ENCODE measurements at regions not wholly inside any gene's neighbourhood (a gene's known extent, or its start where the extent isn't known, plus 50 kb on each side); places are given as distances from the start of the nearest gene placed in this dataset.
"Not testable (repeated sequence)": the region's sequence is repeated elsewhere in the genome, so short reads cannot be mapped to it uniquely, and the experiment has no call there.

GRCh38 chr10:3313784-3314444 is 141.3 kb upstream of the PITRM1 start:
- H3K36me3 ChIP-seq (ENCODE audit: insufficient read depth, low read length); H3K9me3 ChIP-seq (ENCODE audit: insufficient read depth, low read depth, low read length); H3K4me3 ChIP-seq (ENCODE audit: low read length, poor library complexity, severe bottlenecking); H3K9me2 ChIP-seq (replicated peaks; ENCODE audit: low read depth, low read length); H3F3A ChIP-seq (ENCODE audit: low read depth); H3K9ac ChIP-seq (ENCODE audit: low read depth, low read length, poor library complexity, severe bottlenecking); H3K79me2 ChIP-seq (ENCODE audit: insufficient read depth, low read length); H3K4me1 ChIP-seq (ENCODE audit: insufficient read depth, low read length, poor library complexity, severe bottlenecking); H4K20me1 ChIP-seq (ENCODE audit: insufficient read depth, low read length, poor library complexity, severe bottlenecking); H2AFZ ChIP-seq (ENCODE audit: low read length); H3K4me2 ChIP-seq (ENCODE audit: low read depth, low read length, poor library complexity, severe bottlenecking); H3K27me3 ChIP-seq (ENCODE audit: insufficient read depth, low read length, poor library complexity, severe bottlenecking): not testable (repeated sequence)

DNA sequence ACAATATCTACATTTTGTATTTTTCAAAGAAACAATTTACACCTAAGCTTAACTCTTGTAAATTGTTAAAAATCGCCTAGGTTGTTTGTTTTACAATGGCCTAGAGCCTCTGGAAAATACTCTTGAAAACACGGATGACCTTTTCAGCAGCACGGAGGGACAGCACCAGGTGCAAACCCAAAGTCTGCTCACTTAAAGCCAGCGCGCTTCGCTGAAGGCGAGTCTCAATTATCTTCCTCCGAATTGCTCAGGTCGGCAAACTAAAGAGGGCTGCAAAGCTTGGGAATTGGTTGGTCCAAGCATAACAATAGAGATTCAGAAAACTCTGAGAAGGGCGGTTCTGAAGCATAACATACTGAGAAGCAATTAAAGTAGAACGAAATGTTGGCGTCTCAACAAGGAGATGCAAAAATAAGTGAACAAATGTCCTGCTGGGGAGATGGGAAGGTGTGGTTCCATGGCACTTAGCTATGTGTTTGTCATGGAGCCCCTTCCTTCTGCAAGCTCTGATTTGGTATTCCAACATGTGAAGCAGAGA is 139.9 kb upstream of the PITRM1 start:
- Histone ChIP-seq H3F3A (ENCODE audit: low read depth) (no peaks in the 10 kb centered on the region), H2AFZ (ENCODE audit: low read length) (no peak overlapping the region), H3K4me3 (ENCODE audit: low read length, poor library complexity, severe bottlenecking) (no peak overlapping the region), H4K20me1 (ENCODE audit: insufficient read depth, low read length, poor library complexity, severe bottlenecking) (no peaks in the 10 kb centered on the region), H3K4me1 (ENCODE audit: insufficient read depth, low read length, poor library complexity, severe bottlenecking) (no peaks in the 10 kb centered on the region), H3K9me2 (replicated peaks; ENCODE audit: low read depth, low read length) (no peaks in the 10 kb centered on the region), H3K27me3 (ENCODE audit: insufficient read depth, low read length, poor library complexity, severe bottlenecking) (no peaks in the 10 kb centered on the region), H3K4me2 (ENCODE audit: low read depth, low read length, poor library complexity, severe bottlenecking) (no peak overlapping the region), H3K36me3 (ENCODE audit: insufficient read depth, low read length) (no peaks in the 10 kb centered on the region), H3K79me2 (ENCODE audit: insufficient read depth, low read length) (no peaks in the 10 kb centered on the region), H3K9ac (ENCODE audit: low read depth, low read length, poor library complexity, severe bottlenecking) (no peak overlapping the region), H3K9me3 (ENCODE audit: insufficient read depth, low read depth, low read length) (no peaks in the 10 kb centered on the region)
- TF ChIP-seq, protein P1, sequence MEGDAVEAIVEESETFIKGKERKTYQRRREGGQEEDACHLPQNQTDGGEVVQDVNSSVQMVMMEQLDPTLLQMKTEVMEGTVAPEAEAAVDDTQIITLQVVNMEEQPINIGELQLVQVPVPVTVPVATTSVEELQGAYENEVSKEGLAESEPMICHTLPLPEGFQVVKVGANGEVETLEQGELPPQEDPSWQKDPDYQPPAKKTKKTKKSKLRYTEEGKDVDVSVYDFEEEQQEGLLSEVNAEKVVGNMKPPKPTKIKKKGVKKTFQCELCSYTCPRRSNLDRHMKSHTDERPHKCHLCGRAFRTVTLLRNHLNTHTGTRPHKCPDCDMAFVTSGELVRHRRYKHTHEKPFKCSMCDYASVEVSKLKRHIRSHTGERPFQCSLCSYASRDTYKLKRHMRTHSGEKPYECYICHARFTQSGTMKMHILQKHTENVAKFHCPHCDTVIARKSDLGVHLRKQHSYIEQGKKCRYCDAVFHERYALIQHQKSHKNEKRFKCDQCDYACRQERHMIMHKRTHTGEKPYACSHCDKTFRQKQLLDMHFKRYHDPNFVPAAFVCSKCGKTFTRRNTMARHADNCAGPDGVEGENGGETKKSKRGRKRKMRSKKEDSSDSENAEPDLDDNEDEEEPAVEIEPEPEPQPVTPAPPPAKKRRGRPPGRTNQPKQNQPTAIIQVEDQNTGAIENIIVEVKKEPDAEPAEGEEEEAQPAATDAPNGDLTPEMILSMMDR (conservative IDR thresholded peaks at IDR 0.05; ENCODE audit: low read length) = no peak
- no peak for TF ChIP-seq EZH2phosphoT487 (IDR thresholded peaks at IDR 0.05; ENCODE audit: borderline replicate concordance)

DNA sequence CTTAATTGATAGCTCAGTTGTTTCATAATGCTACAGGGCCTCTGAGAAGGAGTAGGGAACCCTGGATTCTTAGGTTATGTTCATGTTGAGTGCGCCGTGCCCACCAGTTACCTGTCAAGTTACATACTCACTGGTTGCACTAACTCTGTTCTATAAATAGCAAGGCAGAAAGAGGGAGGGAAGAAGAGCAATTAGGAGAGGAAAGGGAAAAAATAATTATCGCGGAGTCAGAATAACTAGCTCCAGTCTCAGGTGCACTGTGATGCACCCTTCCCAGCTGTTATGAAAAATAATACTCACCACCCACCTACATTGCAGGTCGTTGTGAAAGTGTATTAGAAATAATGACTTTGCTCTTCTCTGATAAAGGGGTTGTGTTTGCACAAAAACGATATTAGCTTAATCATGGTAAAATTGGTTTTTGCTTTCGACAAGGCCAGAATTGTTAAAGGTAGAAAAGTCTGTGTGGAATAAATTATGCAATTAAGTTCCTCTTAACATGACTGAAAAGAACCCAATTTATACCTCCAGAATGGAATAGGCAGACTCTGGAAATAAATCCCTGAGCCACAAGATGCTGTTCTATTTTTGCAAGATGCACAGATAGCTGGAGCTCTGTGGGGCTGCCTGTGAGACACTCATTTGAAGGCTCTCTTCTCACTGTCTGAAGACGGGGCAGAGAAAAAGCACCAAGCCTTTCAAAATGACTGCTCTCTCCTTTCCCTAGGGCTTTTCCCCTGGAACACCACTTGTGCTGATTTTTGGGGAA is 137.6 kb upstream of the PITRM1 start:
- Histone ChIP-seq H3K36me3 (ENCODE audit: insufficient read depth, low read length) (no peaks in the 10 kb centered on the region), H2AFZ (ENCODE audit: low read length) (no peak overlapping the region), H3K9me3 (ENCODE audit: insufficient read depth, low read depth, low read length) (no peaks in the 10 kb centered on the region), H4K20me1 (ENCODE audit: insufficient read depth, low read length, poor library complexity, severe bottlenecking) (no peaks in the 10 kb centered on the region), H3F3A (ENCODE audit: low read depth) (no peaks in the 10 kb centered on the region), H3K9me2 (replicated peaks; ENCODE audit: low read depth, low read length) (no peaks in the 10 kb centered on the region), H3K4me1 (ENCODE audit: insufficient read depth, low read length, poor library complexity, severe bottlenecking) (no peaks in the 10 kb centered on the region), H3K4me2 (ENCODE audit: low read depth, low read length, poor library complexity, severe bottlenecking) (no peak overlapping the region), H3K9ac (ENCODE audit: low read depth, low read length, poor library complexity, severe bottlenecking) (no peak overlapping the region), H3K4me3 (ENCODE audit: low read length, poor library complexity, severe bottlenecking) (no peak overlapping the region), H3K27me3 (ENCODE audit: insufficient read depth, low read length, poor library complexity, severe bottlenecking) (no peaks in the 10 kb centered on the region), H3K79me2 (ENCODE audit: insufficient read depth, low read length) (no peaks in the 10 kb centered on the region)
- TF ChIP-seq, protein P1 (conservative IDR thresholded peaks at IDR 0.05; ENCODE audit: low read length) = no peak
- TF ChIP-seq EZH2phosphoT487 (IDR thresholded peaks at IDR 0.05; ENCODE audit: borderline replicate concordance) = no peak
